Sigmoid colon (tissue), 4 donors: ENCODE measurements at regions not wholly inside any gene's neighbourhood (a gene's known extent, or its start where the extent isn't known, plus 50 kb on each side); places are given as distances from the start of the nearest gene placed in this dataset.

Experiments
- EP300 ChIP-seq, 4 donors: sonication (generic); formaldehyde crosslinking; IDR thresholded peaks; one replicate each; pipeline ENCODE4 v1.6.1; 2017; ENCODE audit warnings: antibody characterized with exemption in 4 of 4
- POLR2A ChIP-seq, 2 donors: fragments of 450-650 bp; IDR thresholded peaks; one replicate each; pipeline ENCODE4 v1.6.1; 2016; ENCODE audit warnings: antibody characterized with exemption in 2 of 2, mild to moderate bottlenecking in 2 of 2, moderate library complexity in 2 of 2
- TF ChIP-seq, protein P1 (sequence below), 4 experiments: fragments of 450-650 bp in 3 of 4; fragments of 200-600 bp in 1 of 4; IDR thresholded peaks; one replicate each; pipeline ENCODE4 v1.5.1; 2016 to 2019; ENCODE audit warnings: antibody characterized with exemption in 4 of 4, mild to moderate bottlenecking in 3 of 4, moderate library complexity in 2 of 4

DNA sequence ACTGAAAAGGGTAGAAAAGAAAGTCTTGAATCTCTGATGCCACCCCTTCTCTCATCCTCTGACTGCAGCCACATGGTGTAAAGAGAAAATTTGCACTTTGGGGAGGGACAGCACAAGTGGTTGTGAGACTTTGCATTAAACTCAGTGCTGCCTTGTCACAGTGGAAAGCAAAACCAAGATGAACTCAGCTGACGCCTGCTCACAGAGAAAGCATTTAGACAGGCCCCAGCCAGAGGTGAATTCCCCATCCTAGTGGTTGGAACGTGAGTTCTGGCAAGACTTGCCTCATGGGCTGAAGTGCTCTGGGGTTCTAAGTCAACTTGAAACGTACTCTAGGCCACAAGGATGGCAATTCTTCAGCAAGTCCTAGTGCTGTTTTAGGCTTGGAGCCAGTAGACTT, 1101.4 kb downstream of the ADGRL3 start:
- TF ChIP-seq, protein P1, sequence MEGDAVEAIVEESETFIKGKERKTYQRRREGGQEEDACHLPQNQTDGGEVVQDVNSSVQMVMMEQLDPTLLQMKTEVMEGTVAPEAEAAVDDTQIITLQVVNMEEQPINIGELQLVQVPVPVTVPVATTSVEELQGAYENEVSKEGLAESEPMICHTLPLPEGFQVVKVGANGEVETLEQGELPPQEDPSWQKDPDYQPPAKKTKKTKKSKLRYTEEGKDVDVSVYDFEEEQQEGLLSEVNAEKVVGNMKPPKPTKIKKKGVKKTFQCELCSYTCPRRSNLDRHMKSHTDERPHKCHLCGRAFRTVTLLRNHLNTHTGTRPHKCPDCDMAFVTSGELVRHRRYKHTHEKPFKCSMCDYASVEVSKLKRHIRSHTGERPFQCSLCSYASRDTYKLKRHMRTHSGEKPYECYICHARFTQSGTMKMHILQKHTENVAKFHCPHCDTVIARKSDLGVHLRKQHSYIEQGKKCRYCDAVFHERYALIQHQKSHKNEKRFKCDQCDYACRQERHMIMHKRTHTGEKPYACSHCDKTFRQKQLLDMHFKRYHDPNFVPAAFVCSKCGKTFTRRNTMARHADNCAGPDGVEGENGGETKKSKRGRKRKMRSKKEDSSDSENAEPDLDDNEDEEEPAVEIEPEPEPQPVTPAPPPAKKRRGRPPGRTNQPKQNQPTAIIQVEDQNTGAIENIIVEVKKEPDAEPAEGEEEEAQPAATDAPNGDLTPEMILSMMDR (IDR thresholded peaks at IDR 0.05) = no peak
- TF ChIP-seq POLR2A (IDR thresholded peaks at IDR 0.05) (no peak), EP300 (IDR thresholded peaks at IDR 0.05) (no peak)
